ENCODE measurements at regions not wholly inside any gene's neighbourhood (a gene's known extent, or its start where the extent isn't known, plus 50 kb on each side); places are given as distances from the start of the nearest gene placed in this dataset.

DNA sequence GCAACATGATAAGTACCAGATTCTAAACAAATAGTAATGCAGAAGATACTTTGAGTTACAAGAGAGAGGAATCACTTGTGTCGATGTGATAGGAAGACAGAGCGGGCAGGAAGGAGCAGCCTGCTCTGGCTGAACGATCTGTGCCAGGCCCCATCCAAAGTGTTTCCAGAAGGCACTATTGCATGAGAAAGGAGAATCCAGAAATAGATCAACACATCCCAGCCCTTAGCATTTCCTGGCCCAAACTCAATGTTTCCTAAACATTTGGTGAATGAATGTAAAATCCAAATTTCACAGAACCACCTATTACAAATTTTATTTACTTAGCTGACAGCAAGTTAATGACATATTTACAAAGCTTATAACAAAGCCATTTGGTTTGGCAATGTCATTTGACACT, 257.2 kb downstream of the TXNL1 start:
- H3K36me3 ChIP-seq (ENCODE audit: low read depth): no peaks in the 10 kb centered on the region
- intact Hi-C loops (cut with DNase I, micrococcal nuclease): no loop called here
- DNase-seq: no peak

GRCh38 chr18:56380685-56381084, 257.7 kb downstream of the TXNL1 start:
- DNase-seq: no peak
- no peak overlapping the region for H3K4me3 ChIP-seq
- H3K36me3 ChIP-seq (ENCODE audit: low read depth): no peaks in the 10 kb centered on the region
- no peaks in the 10 kb centered on the region for H3K4me1 ChIP-seq (ENCODE audit: low read depth)
- no peak for ATAC-seq
- no peaks in the 10 kb centered on the region for H3K9me3 ChIP-seq
- no peak for TF ChIP-seq CTCF (IDR thresholded peaks at IDR 0.05)
- intact Hi-C loops (cut with DNase I, micrococcal nuclease): no loop called here

More for the DNA sequence above, 257.2 kb downstream of the TXNL1 start:
- Histone ChIP-seq H3K4me1 (ENCODE audit: low read depth) (no peaks in the 10 kb centered on the region), H3K4me3 (no peak overlapping the region), H3K9me3 (no peaks in the 10 kb centered on the region)
- ATAC-seq: no peak
- no peak for TF ChIP-seq CTCF (IDR thresholded peaks at IDR 0.05)

- Histone ChIP-seq H3K4me1 (ENCODE audit: low read depth) (no peaks in the 10 kb centered on the region), H3K4me3 (no peak overlapping the region), H3K9me3 (no peaks in the 10 kb centered on the region), H3K36me3 (ENCODE audit: low read depth) (no peaks in the 10 kb centered on the region)
- TF ChIP-seq CTCF (IDR thresholded peaks at IDR 0.05): no peak
- intact Hi-C loops (cut with DNase I, micrococcal nuclease): no loop called here
- no peak for ATAC-seq
- no peak for DNase-seq
Measured at GRCh38 chr18:56379256-56379655, 259.1 kb downstream of the TXNL1 start.

- Histone ChIP-seq H3K4me3 (no peak overlapping the region), H3K36me3 (ENCODE audit: low read depth) (no peaks in the 10 kb centered on the region), H3K9me3 (no peaks in the 10 kb centered on the region), H3K4me1 (ENCODE audit: low read depth) (no peaks in the 10 kb centered on the region)
- DNase-seq (no peak), ATAC-seq (no peak)
- TF ChIP-seq CTCF (IDR thresholded peaks at IDR 0.05): no peak
- intact Hi-C loops (cut with DNase I, micrococcal nuclease): no loop called here
Measured at GRCh38 chr18:56377231-56377630, 261.2 kb downstream of the TXNL1 start.

- no peaks in the 10 kb centered on the region for H3K4me1 ChIP-seq (ENCODE audit: low read depth)
- intact Hi-C loops (cut with DNase I, micrococcal nuclease): no loop called here
- TF ChIP-seq CTCF (IDR thresholded peaks at IDR 0.05): no peak
- no peak for ATAC-seq
- H3K4me3 ChIP-seq: no peak overlapping the region
- H3K9me3 ChIP-seq: no peaks in the 10 kb centered on the region
- H3K36me3 ChIP-seq (ENCODE audit: low read depth): no peaks in the 10 kb centered on the region
- DNase-seq: no peak
Measured at GRCh38 chr18:56374007-56374655, 264.3 kb downstream of the TXNL1 start.

DNA sequence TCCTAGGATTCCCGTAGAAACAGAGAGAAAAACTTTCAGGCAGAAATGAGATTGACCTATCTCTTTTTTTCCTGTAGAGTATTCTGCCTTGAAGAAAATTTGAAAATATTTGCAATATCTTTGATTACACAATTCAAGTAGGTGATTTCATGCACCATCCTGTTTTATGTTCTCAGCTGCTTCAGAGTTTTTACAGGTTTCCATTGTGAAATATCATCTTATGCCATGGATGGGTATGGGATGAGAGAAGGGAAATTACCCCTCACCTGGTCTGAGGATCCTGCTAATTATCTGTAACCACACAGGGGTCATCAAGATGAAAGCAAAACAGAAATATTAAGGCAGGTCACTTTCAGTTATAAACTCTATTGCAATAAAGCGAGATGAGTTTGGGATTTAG, 264.8 kb downstream of the TXNL1 start:
- no peak for ATAC-seq
- no peaks in the 10 kb centered on the region for H3K9me3 ChIP-seq
- no peak for DNase-seq
- intact Hi-C loops (cut with DNase I, micrococcal nuclease): no loop called here
- H3K36me3 ChIP-seq (ENCODE audit: low read depth): no peaks in the 10 kb centered on the region
- H3K4me3 ChIP-seq: no peak overlapping the region
- TF ChIP-seq CTCF (IDR thresholded peaks at IDR 0.05): no peak
- no peaks in the 10 kb centered on the region for H3K4me1 ChIP-seq (ENCODE audit: low read depth)

Measured in mucosa of descending colon (tissue), 3 donors.